GM10248 (cell line): ENCODE measurements at regions not wholly inside any gene's neighbourhood (a gene's known extent, or its start where the extent isn't known, plus 50 kb on each side); places are given as distances from the start of the nearest gene placed in this dataset.

Experiments
- CTCF ChIA-PET: fragments of 300-600 bp; sonication (Branson Sonifier 250); formaldehyde crosslinking; extraction: SDS; loops from one replicate; lab custom pipeline; 2021; ENCODE audit warnings: antibody characterized with exemption; lab: Yijun Ruan, JAX
- POLR2A ChIA-PET: fragments of 350-650 bp; sonication (Branson Sonifier 250); formaldehyde crosslinking; extraction: SDS; loops from one replicate; lab custom pipeline; 2020; ENCODE audit warnings: antibody characterized with exemption; lab: Yijun Ruan, JAX
- DNase-seq: peaks from one replicate; pipeline ENCODE4 v3.0.0; 2012; ENCODE audit errors: extremely low spot score
- CTCF ChIP-seq: IDR thresholded peaks from 2 replicates; pipeline ENCODE4 v1.5.1; 2012; ENCODE audit warnings: mild to moderate bottlenecking, low read depth; ENCODE audit errors: extremely low read depth, missing control alignments, control extremely low read depth

- TF ChIP-seq CTCF: no peak
- CTCF ChIA-PET: no interaction called here
- DNase-seq: peak; percentile 30
- POLR2A ChIA-PET: no interaction called here
Measured at GRCh38 chr6:68008445-68008844, 626.6 kb upstream of the ADGRB3 start.

GRCh38 chr6:68007717-68008116, 627.4 kb upstream of the ADGRB3 start:
- DNase-seq: no peak
- ChIA-PET POLR2A (no interaction called here), CTCF (no interaction called here)
- no peak for TF ChIP-seq CTCF

- ChIA-PET POLR2A (no interaction called here), CTCF (no interaction called here)
- DNase-seq: no peak
- no peak for TF ChIP-seq CTCF
Measured at GRCh38 chr6:67986694-67987232, 648.3 kb upstream of the ADGRB3 start.

- no peak for DNase-seq
- no peak for TF ChIP-seq CTCF
- CTCF ChIA-PET: no interaction called here
- POLR2A ChIA-PET: no interaction called here
Measured at GRCh38 chr6:67976486-67976885, 658.6 kb upstream of the ADGRB3 start.

GRCh38 chr6:67974931-67975330, 660.2 kb upstream of the ADGRB3 start:
- no peak for TF ChIP-seq CTCF
- DNase-seq: no peak
- ChIA-PET CTCF (no interaction called here), POLR2A (no interaction called here)

- TF ChIP-seq CTCF: no peak
- ChIA-PET CTCF (no interaction called here), POLR2A (no interaction called here)
- no peak for DNase-seq
Measured at GRCh38 chr6:67971812-67972211, 663.3 kb upstream of the ADGRB3 start.

- no peak for TF ChIP-seq CTCF
- ChIA-PET POLR2A (no interaction called here), CTCF (no interaction called here)
- DNase-seq: no peak
Measured at GRCh38 chr6:67966830-67967229, 668.3 kb upstream of the ADGRB3 start.
